Astrocyte of the spinal cord (primary cell): ENCODE measurements at regions not wholly inside any gene's neighbourhood (a gene's known extent, or its start where the extent isn't known, plus 50 kb on each side); places are given as distances from the start of the nearest gene placed in this dataset.

ENCODE experiments used
- DNase-seq: peaks from one replicate; pipeline ENCODE4 v3.0.0; 2011; ENCODE audit warnings: low read depth, low spot score
- H3K4me3 ChIP-seq: 2 replicates; pipeline ENCODE4 v1.5.1; 2011; ENCODE audit warnings: low read depth, mild to moderate bottlenecking, low read length, moderate library complexity
- in situ Hi-C: cut with HindIII; loops from 2 replicates; pipeline ENCODE4 v1.10.0; 2017; ENCODE audit warnings: low sequenced_read_pairs
- TF ChIP-seq, protein P1 (sequence below): IDR thresholded peaks from 2 replicates; pipeline ENCODE4 v1.5.1; 2012; ENCODE audit warnings: low read depth, mild to moderate bottlenecking, low read length, inconsistent platforms

DNA sequence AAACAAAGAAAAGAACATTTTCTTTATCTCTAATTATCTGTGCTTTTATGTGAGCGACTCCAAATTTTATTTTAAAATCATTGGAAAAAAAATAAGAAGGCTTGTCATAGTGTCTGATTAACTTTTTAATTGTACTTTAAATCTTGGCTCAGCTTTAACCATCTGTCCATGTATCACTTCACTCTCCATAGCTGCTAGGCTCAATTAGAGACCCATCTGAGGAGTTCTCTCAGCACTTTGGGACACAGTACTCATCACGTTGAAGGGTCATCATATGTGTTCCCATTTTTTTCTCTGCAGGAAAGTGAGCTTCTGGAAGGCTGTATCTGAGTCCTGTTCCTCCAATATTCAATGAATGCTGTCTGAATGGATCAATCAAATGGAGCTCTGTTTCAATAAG is 908.5 kb upstream of the ROBO1 start:
- H3K4me3 ChIP-seq = no peak overlapping the region
- no peak for DNase-seq
- in situ Hi-C loops = no loop called here
- TF ChIP-seq, protein P1, sequence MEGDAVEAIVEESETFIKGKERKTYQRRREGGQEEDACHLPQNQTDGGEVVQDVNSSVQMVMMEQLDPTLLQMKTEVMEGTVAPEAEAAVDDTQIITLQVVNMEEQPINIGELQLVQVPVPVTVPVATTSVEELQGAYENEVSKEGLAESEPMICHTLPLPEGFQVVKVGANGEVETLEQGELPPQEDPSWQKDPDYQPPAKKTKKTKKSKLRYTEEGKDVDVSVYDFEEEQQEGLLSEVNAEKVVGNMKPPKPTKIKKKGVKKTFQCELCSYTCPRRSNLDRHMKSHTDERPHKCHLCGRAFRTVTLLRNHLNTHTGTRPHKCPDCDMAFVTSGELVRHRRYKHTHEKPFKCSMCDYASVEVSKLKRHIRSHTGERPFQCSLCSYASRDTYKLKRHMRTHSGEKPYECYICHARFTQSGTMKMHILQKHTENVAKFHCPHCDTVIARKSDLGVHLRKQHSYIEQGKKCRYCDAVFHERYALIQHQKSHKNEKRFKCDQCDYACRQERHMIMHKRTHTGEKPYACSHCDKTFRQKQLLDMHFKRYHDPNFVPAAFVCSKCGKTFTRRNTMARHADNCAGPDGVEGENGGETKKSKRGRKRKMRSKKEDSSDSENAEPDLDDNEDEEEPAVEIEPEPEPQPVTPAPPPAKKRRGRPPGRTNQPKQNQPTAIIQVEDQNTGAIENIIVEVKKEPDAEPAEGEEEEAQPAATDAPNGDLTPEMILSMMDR = no peak

DNA sequence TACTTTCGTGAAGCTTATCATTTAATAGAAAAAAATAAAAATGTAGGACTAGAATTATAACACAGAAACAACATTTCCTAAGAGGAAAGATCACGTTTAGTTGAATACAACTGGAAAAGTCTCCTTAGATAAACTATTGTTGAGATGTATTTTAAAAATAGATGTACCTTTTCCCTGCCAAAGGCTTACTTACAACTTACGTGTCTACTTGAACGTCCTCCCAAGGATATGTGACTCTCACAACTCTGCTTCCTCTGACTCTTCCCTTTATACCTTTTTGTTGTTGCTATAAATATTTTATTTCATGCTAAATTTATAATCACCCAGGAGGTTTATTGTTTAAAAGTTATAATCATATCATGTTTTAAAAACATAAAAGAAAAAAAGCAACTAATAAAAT is 908.0 kb upstream of the ROBO1 start:
- in situ Hi-C loops = no loop called here

DNA sequence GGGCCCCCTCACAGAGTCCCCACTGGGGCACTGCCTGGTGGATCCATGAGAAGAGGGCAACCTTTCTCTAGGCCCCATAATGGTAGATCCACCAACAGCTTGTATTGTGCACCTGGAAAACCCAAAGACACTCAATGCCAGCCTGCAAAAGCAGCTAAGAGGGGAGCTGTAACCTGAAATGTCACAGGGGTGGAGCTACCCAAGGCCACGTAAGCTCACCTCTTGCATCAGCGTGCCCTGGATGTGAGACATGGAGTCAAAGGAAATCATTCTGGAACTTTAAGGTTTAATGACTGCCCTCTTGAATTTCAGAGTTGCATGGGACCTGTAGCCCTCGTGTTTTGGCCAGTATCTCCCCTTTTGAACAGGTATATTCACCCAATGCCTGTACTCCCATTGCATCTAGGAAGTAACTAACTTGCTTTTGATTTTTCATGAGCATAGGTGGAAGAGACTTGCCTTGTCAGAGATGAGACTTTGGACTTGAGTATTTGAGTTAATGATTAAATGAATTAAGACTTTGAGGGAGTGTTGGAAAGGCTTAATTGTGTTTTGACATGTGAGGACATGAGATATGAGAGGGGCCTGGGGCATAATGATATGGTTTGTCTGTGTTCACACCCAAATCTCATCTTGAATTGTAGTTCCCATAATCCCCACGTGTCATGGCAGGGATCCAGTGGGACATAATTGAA is 900.9 kb upstream of the ROBO1 start:
- in situ Hi-C loops = no loop called here
- DNase-seq = no peak
- no peak overlapping the region for H3K4me3 ChIP-seq
- TF ChIP-seq, protein P1 = no peak

More for the DNA sequence above, 908.0 kb upstream of the ROBO1 start:
- TF ChIP-seq, protein P1 = no peak
- DNase-seq = no peak
- no peak overlapping the region for H3K4me3 ChIP-seq

DNA sequence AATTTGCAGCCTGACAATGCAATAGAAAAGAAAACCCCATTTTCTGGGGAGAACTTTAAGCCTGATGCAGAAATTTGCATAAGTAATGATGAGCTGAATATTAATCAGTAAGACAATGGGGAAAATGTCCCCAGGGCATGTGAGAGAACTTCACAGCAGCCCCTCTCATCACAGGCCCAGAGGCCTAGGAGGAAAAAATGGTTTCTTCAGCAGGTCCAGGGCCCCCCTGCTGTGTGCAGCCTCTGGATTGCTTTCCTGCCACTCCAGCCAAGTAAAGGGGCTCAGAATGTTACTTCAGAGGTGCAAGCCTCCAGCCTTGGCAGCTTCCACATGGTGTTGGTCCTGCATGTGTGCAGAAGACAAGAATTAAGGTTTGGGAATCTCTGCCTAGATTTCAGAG is 900.3 kb upstream of the ROBO1 start:
- TF ChIP-seq, protein P1 = no peak
- in situ Hi-C loops = no loop called here

DNA sequence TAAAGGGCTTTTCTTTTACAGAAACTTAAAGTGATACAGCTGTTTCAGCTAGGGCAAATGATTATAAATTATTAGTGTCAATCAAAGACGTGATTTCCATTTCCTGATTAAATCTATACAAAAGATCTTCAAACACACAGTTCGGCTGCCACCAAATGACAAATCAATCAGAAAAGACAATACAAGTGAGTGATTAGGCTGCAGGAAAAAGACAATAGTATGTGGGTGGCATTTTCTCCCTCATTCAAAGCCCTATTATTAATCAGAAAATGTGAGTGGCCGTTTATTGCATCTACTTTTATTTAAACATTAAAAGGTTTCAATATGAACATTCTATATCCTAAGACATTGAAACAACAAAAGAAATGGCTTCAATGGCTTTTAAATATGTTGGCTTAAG is 895.6 kb upstream of the ROBO1 start:
- in situ Hi-C loops = no loop called here

More for the DNA sequence above, 900.3 kb upstream of the ROBO1 start:
- H3K4me3 ChIP-seq = no peak overlapping the region
- DNase-seq = no peak

DNA sequence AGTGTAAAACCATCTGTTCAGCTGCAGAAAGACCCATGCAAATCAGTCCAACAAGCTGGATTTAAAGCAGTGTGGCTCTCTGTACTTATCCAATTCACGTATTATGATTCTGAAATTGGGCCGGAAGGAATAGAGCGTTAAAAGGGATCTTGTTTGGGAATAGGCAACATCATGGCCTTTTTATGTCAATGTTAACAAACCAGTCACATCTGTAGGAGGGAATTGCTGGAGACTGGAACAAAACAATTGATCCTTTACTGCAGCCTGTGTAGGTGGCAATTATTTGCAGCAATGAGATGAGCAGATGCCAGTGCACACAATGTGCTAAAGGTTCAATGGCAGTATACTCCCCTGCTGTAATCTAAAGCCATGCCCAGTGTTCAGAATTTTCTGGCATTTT is 887.4 kb upstream of the ROBO1 start:
- TF ChIP-seq, protein P1 = no peak
- no peak for DNase-seq
- no peak overlapping the region for H3K4me3 ChIP-seq
- in situ Hi-C loops = no loop called here

More for the DNA sequence above, 895.6 kb upstream of the ROBO1 start:
- no peak overlapping the region for H3K4me3 ChIP-seq
- TF ChIP-seq, protein P1 = no peak
- no peak for DNase-seq
